Gastroesophageal sphincter (tissue), 4 donors: ENCODE measurements at regions not wholly inside any gene's neighbourhood (a gene's known extent, or its start where the extent isn't known, plus 50 kb on each side); places are given as distances from the start of the nearest gene placed in this dataset.

ENCODE experiments used
- ATAC-seq: fragments of 150-250 bp; one replicate; pipeline ENCODE4 v1.9.1; 2016; ENCODE audit warnings: mild to moderate bottlenecking, moderate library complexity
- H3K27ac ChIP-seq, 4 donors: fragments of 200-600 bp; sonication (generic) in 3 of 4; 1 replicate in 3 of 4; 2 replicates in 1 of 4; pipeline ENCODE4 v1.5.1; 2016 to 2019
- H3K27me3 ChIP-seq: fragments of 200-600 bp; sonication (generic); one replicate; pipeline ENCODE4 v1.5.1; 2019
- H3K36me3 ChIP-seq, 2 donors: fragments of 200-600 bp; sonication (generic); one replicate each; pipeline ENCODE4 v1.5.1; 2019; ENCODE audit warnings: control low read depth in 1 of 2
- H3K4me1 ChIP-seq, 3 donors: fragments of 200-600 bp; sonication (generic); 1 replicate in 2 of 3; 2 replicates in 1 of 3; pipeline ENCODE4 v1.5.1; 2016 to 2019; ENCODE audit warnings: control low read depth in 2 of 3
- H3K4me3 ChIP-seq, 2 donors: fragments of 200-600 bp; sonication (generic); one replicate each; pipeline ENCODE4 v1.5.1; 2019; ENCODE audit warnings: mild to moderate bottlenecking in 1 of 2, moderate library complexity in 1 of 2
- H3K9me3 ChIP-seq, 3 donors: fragments of 200-600 bp; sonication (generic); one replicate each; pipeline ENCODE4 v1.5.1; 2017 to 2019; ENCODE audit warnings: control low read depth in 2 of 3
- CTCF ChIP-seq, 4 experiments: fragments of 200-600 bp in 2 of 4; fragments of 450-650 bp in 2 of 4; sonication (generic) in 1 of 4; IDR thresholded peaks; one replicate each; pipeline ENCODE4 v1.5.1; 2017 to 2019; ENCODE audit warnings: antibody characterized with exemption in 4 of 4, mild to moderate bottlenecking in 2 of 4, moderate library complexity in 2 of 4
- EP300 ChIP-seq: sonication (generic); formaldehyde crosslinking; IDR thresholded peaks from one replicate; pipeline ENCODE4 v1.6.1; 2017; ENCODE audit warnings: antibody characterized with exemption, mild to moderate bottlenecking
- POLR2A ChIP-seq, 2 donors: fragments of 450-650 bp; IDR thresholded peaks; one replicate each; pipeline ENCODE4 v1.6.1; 2017; ENCODE audit warnings: antibody characterized with exemption in 2 of 2, mild to moderate bottlenecking in 2 of 2, moderate library complexity in 1 of 2
- POLR2AphosphoS5 ChIP-seq: sonication (generic); formaldehyde crosslinking; IDR thresholded peaks from one replicate; pipeline ENCODE4 v1.6.1; 2017; ENCODE audit warnings: antibody characterized with exemption
- WGBS, 2 donors: methylation state at CpG; one replicate each; pipeline ENCODE4 v1.1.5; 2018; ENCODE audit warnings: low coverage in 1 of 2; 5-methylcytosine and 5-hydroxymethylcytosine counted together

GRCh38 chr12:84676787-84677186, 235.8 kb downstream of the SLC6A15 start:
- TF ChIP-seq EP300 = no peak
- TF ChIP-seq CTCF (IDR thresholded peaks at IDR 0.05) = no peak
- no peak for TF ChIP-seq POLR2A (IDR thresholded peaks at IDR 0.05)
- no peak for TF ChIP-seq POLR2AphosphoS5
- Histone ChIP-seq H3K27ac (no peak overlapping the region), H3K36me3 (no peaks in the 10 kb centered on the region), H3K4me1 (no peaks in the 10 kb centered on the region), H3K27me3 (no peaks in the 10 kb centered on the region), H3K4me3 (no peak overlapping the region), H3K9me3 (no peaks in the 10 kb centered on the region)
- ATAC-seq = no peak

DNA sequence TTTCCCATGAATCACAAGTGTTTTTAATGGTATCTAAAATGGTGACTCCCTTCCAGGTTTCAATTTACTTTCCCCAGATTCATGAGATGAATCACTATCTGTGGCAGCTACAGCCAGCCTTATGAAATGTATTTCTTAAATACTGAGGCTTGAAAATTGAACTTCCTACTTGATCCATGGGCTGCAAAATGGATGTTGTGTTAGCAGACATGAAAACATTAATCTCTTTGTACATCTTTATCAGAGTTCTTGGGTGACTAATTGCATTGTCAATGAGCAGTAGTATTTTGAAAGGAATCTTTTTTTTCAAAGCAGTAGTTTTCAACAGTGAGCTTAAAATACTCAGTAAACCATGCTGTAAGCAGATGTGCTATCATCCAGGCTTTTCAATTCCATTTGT, 250.8 kb downstream of the SLC6A15 start:
- ATAC-seq = no peak

GRCh38 chr12:84660139-84660538, 252.5 kb downstream of the SLC6A15 start:
- H3K9me3 ChIP-seq = no peaks in the 10 kb centered on the region
- 0 to 29% methylated on average over 1 of the region's 1 CpG for WGBS, 2 donors
- no peaks in the 10 kb centered on the region for H3K36me3 ChIP-seq
- no peaks in the 10 kb centered on the region for H3K27me3 ChIP-seq
- H3K4me1 ChIP-seq = no peaks in the 10 kb centered on the region
- no peak for ATAC-seq
- H3K27ac ChIP-seq = no peak overlapping the region
- TF ChIP-seq CTCF (IDR thresholded peaks at IDR 0.05) (no peak), POLR2AphosphoS5 (no peak), EP300 (no peak), POLR2A (IDR thresholded peaks at IDR 0.05) (no peak)
- H3K4me3 ChIP-seq = no peak overlapping the region

More for the DNA sequence above, 250.8 kb downstream of the SLC6A15 start:
- Histone ChIP-seq H3K36me3 (no peaks in the 10 kb centered on the region), H3K4me1 (no peaks in the 10 kb centered on the region), H3K27me3 (no peaks in the 10 kb centered on the region), H3K9me3 (no peaks in the 10 kb centered on the region), H3K4me3 (no peak overlapping the region), H3K27ac (no peak overlapping the region)
- TF ChIP-seq EP300 (no peak), POLR2AphosphoS5 (no peak), POLR2A (IDR thresholded peaks at IDR 0.05) (no peak), CTCF (IDR thresholded peaks at IDR 0.05) (no peak)

- Histone ChIP-seq H3K27ac (no peak overlapping the region), H3K36me3 (no peaks in the 10 kb centered on the region), H3K9me3 (no peaks in the 10 kb centered on the region), H3K4me3 (no peak overlapping the region), H3K27me3 (no peaks in the 10 kb centered on the region), H3K4me1 (no peaks in the 10 kb centered on the region)
- WGBS, 2 donors = 31 to 89% methylated on average over 2 of the region's 2 CpGs
- no peak for TF ChIP-seq CTCF (IDR thresholded peaks at IDR 0.05)
- TF ChIP-seq POLR2A (IDR thresholded peaks at IDR 0.05) = no peak
- ATAC-seq = no peak
Observed at GRCh38 chr12:84658877-84659276, 253.7 kb downstream of the SLC6A15 start.

GRCh38 chr12:84656705-84657104, 255.9 kb downstream of the SLC6A15 start:
- H3K36me3 ChIP-seq = no peaks in the 10 kb centered on the region
- WGBS, 2 donors = 38 to 46% methylated on average over 3 of the region's 3 CpGs
- no peaks in the 10 kb centered on the region for H3K27me3 ChIP-seq
- H3K9me3 ChIP-seq = no peaks in the 10 kb centered on the region
- H3K4me3 ChIP-seq = no peak overlapping the region
- no peak for ATAC-seq
- TF ChIP-seq EP300 (no peak), POLR2AphosphoS5 (no peak), CTCF (IDR thresholded peaks at IDR 0.05) (no peak), POLR2A (IDR thresholded peaks at IDR 0.05) (no peak)
- no peak overlapping the region for H3K27ac ChIP-seq
- no peaks in the 10 kb centered on the region for H3K4me1 ChIP-seq
